Suppressor macrophage treated with lipopolysaccharide for 1 hour (primary cell): ENCODE measurements at regions not wholly inside any gene's neighbourhood (a gene's known extent, or its start where the extent isn't known, plus 50 kb on each side); places are given as distances from the start of the nearest gene placed in this dataset.

ENCODE experiments used
- DNase-seq, 3 donors: peaks; one replicate each; pipeline ENCODE4 v3.0.0-alpha.2; 2020 to 2022

DNA sequence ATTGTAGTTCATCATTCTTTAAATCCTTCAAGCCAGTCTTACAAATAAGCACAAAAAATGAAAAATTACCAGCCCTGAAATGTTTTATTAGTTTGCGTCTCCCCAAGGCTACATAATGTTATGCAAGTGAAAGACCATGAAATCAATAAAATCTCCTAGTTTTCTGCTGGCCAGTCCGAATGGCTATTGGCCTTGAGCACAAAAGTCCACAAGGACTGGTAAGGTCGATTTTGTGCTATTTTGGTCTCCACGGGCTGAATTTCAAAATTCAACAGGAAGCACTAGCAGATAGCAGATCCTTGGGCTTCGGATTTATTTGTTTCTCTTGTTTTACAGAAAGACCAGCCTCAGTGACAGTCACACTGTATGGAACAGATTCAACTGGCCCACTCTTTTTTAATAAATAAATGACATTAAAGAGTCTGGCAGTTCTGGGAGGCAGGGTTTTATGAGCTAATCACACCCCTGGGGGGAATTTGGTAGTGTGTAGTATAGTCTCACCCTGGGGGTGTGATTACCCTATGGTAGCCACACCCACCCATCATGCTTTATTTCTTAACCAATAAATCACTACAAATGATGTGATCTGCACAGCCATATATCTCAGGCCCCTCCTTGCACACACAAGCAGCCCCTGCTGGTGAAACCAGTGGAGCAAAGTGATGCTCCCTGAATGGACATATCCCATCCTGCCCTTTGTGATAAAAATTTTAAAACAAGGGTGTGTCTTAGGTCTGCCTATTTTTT is 51.1 kb upstream of the TMEM33 start:
- DNase-seq, result peak in 1 of 3 donors; percentile 20

DNA sequence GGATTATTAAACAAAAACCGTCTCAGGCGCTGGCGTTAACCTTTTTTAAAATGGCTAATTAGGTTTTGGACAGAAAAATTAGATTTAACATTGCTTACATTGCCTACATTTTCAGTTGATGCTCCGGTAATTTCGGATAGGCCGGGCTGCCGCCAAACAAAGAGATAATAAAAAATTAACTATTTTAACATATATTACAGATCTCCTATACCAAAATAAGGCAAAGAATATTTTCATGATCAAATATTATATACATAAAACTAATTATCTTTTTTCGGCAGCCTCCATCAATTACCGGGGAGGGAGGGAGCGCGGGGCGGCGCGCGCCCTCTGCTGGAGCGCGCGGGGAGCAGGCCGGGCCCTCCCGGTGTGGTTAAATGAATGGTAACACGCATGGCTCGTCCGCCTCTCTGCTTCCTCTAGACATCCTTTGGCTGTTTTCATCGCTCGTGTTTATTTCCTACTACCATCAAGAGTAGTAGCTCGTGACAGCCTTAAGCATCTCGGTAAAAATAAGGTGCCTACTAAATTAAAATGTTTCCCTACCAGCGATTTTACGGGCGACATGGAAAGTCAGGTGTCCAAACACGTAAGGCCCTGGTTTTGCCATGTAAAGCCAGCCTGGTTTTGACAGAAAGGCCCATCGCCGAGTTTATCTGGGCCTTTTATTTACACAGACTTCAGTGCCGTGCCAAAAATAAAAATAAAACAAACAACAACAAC is 52.4 kb upstream of the TMEM33 start:
- peak; percentile 52 to 75 (median 66) for DNase-seq

DNA sequence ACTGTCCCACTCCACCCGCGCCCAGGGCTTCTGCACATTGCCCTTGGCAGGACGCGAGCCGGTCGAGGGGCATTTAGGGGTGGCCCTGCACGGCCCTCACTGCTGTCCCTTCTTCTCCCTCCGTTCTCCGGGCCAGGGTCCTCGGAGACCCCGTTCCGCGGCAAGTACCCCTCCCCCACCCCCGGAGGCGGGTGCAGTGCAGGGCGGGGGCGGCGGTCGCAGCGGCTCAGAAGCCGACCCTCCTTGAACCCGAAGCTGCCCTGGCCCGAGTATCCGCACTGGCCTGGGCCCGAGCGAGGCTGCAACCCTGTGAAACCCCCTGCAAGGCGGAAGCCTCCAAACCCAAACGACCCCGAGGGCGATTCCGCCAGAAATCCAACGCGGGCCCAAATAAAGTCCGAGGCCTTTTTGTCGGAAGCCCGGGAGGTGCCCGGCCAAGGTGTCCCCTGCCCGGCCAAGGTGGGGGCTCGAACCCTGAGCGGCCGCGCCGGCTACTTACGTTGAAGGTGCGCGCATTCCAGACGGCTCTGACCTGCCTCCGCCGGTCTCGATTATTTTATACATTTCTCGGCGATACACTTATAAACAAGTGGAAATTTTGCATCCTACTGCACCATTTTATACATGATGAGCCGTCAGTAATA is 53.1 kb upstream of the TMEM33 start:
- peak in 1 of 3 donors; percentile 18 for DNase-seq

DNA sequence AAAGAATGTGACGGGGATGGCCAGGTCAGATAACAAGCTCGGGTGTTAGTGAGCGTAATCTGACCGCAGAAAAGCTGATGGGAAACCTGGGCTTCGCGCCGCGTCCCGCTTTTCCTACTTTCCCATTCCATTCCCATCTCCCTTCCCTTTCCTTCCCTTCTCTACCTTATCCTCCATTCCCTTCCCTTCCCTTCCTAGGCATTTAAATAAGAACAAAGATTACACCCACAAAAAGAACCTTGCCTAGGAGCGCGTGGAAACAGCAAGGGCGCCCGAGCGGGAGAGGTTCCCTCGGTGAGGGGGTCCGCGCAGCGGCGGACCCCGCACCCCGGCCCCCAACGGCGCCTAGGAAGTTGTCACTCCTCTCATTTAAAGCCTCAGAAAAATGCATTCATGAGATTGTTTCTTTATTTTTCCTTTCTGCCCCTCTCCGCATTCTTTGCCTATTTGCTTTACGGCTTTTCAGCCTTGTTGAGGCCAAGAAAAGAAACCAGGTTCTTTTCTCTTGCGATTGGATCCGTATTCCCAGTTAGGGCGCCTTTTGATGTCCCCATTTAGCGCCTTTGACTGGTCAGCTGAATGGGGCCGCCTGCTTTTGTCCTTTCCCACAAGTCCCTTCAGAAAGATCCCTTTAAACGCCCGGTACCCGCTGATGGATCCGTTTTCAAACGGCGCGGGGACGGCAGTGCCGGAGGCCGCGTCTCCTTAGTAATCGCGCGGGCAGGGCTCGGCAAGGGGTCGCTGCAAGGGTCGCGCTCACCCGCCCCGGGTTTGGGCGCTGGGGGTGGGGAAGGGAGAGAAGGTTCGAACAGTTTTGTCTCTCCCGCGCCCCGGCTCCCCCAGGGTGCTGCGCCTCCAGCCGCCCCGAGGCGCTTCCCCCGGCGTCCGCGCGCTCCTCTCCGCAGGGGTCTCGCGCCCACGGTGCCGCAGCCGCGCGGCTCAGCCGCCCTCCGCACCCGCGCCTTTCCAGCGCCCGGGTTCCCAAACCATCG is 54.1 kb upstream of the TMEM33 start:
- DNase-seq, result peak in 2 of 3 donors; percentile 17 to 20

DNA sequence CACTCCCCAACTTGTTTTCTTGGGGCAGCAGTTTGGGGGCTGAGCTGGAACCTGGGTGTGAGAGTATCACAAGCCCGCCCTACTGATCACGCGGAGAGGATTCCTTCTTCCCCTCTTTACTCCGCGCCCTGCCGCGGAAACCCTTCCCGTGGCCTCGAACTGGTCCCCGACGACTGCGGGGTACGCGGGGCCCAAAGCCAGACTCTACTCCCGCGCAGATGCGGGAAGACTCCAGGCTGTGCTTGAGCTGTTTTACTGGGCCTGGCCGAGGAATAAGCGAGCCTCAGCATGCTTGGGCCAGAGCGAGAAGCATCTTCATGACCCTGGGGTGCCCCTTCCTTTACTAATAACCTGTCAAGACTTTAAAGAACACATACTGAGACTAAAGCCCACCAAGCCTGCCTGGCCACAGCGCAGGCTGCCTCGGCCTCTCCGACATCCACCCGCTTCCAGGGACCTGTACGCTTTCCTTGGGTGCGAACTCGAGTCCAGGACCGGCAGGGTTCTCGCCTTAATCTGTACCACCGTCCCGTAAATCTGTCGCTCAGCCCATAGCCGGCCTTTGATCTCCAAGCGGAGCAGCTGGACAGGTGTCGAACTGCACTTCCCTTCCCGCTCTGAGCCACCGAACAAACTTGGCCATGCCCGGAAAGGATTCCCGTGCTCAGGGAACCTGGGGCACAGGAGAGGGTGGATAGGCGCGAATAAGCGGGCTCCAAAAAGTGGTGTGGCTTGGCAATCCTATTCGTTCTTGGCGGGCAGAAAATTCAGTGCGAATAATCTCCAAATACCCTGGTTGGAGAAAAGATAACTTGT is 55.0 kb upstream of the TMEM33 start:
- peak in 1 of 3 donors; percentile 11 for DNase-seq

DNA sequence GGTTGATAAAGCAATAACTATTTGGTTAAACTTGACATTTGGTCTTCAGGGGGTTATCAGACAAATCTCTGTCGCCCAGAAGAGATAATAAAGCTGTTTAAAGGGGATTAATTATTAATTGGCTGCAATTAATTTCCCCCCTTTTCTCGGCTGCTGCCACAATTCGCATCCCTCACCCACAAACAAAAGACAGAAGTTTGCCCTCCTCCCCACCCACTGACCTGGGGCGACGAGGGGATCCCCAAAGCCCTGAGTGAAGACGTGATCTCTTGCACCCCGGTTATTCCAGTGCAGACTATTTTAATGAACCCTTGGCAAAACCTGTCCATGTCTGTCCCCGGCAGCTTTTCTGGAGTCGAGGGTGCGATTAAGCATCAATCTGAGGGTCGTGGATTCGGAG is 55.7 kb upstream of the TMEM33 start:
- DNase-seq, result no peak

DNA sequence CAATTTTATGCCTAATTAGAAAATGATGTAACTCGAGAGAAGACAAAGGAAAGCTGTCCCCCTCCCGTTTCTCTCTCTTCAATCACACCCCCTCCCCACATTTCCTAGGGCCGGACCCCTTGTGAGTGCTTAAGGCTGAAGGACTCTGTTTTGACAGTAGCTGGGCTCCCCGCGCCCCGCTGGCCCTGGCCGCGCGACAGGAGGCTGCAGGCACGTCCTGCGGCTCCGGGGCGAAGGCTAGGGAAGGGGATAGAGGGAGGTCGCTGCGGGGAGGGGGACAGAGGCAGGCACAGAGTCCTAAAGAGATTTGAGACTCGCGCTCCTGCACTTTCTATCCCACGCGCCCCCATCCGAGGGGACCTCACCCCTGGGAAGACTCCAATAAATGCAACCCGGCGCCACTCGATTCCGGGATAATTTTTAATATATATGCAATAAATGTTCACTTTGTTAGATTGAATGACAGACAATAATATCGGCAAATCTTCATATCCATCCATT is 56.2 kb upstream of the TMEM33 start:
- DNase-seq, result no peak

DNA sequence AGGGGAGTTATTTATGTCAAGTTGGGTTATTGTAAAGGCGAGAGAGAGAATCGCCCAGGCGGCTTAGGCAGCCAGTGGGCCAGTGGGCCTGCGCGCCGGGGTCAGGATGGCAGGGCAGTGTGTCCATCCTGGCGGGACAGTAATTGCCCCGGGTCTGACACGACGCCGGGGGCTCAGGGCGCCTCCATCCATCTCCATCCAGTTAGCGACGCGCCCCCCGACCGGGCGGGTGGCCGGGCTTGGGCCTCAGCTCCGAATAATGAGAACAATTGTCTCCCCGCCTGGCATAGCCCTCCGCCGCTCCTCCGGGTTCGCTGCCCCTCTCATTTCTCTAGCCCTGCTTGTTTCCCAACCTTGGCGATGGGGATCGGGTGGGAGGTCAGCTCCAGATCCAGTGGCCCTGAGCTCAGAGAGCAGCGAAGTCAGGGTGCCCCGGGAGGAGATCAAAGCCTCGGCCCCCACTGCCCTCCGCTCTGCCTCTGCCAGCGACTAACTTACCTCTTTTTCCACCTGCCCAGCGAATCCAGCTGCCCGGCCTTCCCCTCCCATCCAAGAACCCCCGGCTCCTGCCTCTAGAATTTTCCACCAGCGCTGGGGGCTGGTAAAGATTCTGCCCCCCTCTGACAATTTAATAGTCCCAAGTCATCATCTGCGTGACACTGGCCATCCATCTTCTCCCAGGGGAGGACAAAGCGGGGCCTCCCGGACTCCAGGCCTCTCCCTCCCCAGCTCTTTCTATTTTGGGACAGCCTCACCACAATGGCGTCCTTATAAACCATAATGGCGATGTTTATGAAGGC is 56.9 kb upstream of the TMEM33 start:
- DNase-seq, result peak in 1 of 3 donors; percentile 14

DNA sequence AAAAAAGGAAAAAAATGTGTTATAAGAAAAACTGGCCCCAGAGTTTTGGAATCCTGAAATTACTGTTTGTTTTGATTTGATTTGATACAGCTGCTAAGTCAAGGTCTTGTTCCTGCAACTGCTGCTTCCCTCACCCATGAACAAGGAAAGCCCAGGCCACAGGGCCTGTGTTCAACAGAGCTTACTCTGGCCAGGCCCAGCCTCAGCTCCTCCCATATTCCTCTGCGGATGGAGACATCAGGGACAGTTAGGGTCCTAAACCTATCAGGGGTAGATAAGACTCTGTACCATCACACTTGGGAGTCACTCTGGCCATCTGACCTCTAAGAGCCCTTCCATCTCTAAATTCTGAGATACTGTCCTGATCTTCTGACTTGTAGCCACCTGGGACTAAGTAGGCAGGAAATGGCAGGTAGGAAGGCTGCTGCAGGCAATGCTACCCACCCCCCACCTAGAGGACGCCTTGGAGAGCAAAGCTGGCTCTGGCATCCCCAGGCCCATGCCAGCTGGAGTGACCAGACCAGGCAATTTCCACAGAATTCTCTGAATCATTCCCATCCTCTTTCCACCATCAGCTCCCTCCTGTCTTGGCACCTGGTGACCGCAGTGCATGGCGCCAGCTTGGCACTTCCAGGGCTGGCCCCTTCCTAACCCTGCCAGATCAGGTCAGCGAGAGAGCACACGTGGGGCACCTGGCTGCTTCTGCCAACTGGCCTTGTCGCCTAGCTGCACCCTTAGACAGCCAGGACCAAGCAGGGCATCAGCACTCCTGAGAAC is 58.0 kb upstream of the TMEM33 start:
- DNase-seq, result no peak

DNA sequence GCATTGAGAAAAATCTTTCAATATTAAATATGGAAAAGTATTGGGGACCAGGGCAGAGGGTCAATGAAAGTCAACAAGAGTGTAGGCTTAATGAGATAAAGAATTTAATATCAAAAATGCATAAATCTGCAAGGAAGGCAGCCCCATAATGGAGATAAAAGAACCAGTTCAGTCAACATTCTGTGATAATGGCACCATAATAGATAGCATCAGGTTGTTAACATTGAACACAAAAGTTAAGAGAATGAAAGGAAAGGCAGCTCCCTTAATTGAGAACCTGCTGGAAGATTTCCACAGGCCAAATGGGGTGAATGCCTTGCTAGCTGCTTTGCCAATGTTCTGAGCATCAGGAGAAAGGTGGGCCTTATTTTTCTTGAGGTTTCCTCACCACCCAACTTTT is 60.4 kb upstream of the TMEM33 start:
- DNase-seq, result no peak

DNA sequence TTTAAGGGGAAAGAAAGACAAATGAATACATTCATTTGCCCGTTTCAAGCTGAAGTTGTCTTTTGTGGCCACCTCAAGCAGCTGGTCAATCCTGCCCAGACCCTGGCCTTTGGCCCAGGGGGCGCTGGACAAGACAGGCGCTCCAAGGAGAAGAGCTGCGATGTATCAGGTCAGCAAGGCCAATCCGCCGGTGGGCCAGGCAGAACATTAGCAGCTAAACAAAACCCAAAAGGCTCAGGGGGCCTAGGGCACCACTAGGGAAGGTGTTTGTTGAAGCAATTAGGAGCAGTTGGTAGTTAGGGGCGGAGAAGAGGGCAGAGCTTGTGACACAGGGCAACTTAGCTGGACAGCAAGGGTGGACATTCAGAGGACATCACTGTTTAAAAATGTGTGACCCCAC is 60.8 kb upstream of the TMEM33 start:
- no peak for DNase-seq

DNA sequence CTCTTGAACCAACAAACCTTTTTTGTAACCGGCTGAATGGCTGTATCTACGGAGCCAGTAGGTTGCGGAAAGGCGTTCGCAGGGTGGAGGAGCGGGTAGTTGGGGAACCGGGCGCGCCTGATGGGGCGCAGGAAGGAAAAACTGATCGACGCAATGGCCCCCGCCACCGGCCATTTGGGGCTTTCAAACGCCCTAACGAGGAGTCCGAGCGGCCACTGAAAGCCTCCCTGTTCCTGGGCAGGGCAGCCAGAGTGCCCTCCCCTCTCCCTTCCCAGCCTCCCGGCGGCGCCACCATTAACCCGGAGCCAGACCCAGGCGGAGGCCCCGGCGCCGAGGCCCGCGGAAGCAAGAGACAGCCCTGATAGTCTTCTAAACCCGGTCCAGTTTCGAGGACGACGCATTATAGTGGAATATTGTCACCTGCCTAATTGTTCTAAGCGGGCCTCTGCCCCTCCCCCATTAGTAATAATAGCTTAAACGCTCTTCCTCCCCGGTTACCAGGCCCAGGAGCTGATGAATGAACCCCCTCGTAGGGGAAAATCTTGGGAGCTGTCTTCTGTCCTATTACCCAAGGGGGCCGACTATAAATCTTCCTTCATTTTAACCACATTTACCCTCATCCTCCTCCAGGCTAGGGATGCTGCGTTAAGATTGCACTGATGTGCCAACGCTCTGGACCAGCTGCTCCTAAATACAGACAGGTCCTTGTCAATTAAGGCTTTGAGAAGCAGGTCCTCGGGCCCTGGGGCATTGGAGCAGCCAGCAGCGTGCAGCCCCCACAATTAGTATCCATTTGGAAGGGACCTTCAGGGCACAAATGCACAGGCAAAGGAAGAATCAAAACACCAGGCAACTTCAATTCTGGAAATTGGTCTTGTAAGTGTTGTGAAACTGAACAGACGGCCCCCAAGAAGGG is 61.6 kb upstream of the TMEM33 start:
- no peak for DNase-seq

DNA sequence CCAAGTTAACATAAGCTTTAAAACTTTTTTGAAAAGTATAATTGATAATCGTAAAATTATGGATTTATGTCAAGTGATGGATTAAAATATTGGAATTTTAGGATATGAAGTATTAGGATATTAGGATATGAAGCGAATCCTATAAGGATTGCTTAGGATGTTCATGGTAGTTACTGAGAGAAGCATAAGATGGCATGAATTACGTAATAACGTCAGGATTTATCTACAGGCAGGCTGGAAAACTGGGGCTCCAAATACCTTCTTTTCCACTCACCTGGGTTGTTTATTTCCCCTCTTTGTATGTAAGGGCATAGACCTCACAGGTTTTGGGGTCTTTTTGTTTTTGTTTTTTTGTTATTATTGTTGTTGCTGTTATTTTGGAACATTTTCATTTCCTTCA is 65.2 kb upstream of the TMEM33 start:
- no peak for DNase-seq

DNA sequence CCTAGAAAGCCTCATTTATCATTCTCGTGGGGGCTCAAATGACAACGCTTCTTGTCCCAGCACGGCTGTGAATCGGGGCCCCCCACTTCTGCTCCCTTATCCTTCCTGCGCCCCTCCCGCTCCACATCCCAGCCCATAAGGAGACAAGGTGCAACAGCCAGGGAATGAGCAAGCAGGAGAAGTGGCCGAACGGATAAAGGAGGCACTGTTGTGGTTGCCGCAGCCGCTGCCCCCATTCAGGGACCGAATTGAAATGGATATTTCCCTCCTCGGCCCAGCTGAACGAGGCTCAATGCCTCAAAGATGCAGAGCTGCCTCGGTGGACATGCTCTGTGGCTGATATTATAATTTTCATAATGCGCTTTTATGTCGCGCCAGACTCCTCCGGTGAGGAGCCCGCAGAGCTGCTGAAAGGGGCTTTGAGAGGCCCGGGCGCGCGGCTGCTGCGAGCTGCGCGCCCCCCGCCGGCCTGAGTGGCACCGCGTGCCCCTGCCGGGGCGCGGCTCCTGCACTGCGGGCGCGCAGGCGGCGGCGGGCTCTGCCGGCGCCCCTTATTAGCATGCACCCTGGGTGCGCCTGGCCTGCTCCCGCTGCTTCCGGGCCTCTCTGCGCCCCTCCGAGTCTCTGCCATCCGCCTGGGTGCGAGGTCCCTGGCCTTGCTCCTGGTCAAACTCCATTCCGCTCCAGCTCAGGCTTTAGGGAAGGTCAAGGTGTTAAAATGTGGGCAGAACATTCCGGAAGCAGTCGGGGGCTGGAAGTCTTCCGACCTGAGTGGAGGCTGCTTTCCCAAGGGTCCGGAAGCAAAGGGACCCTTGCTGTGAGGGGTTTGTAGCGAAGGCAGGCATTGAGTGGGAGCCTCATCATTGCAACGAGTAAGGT is 68.2 kb upstream of the TMEM33 start:
- no peak for DNase-seq

DNA sequence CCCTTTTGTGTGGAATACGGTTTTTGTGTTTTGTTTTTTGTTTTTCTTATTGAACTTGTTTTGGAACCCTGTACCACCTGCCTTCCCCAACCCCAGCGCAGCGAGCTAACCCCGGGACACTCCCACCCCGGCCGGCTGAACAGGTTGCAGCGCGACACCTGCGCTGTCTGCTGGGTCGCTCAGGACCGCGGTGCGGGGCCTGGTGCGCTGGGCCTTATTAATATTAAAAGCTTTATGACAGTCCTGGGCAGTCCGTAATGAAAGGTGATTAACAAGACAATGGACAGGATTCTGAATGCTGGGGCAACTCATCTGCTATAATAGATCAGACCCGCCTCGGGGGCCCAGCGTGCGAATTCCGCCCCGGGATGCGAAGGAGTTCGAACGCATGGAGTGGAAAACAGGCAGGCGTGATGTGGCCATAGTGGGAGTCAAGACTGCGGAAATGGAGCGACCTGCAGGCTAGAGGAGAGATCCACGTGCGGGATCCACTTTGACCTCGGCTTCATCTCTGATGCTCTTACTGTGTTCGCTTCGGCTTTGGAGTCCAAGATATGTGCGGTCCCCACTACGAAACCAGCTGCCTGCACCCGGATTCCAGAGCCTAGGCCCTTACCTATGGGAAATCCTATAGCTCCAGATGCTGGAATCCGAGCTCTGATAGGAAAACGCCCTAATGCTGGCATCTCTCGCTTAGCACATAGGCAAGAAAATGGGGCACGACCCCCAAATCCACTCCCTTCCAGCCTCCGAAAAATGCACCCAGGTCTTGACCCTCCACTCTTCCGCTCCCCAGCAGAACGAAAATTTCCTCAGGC is 69.0 kb upstream of the TMEM33 start:
- DNase-seq, result no peak

DNA sequence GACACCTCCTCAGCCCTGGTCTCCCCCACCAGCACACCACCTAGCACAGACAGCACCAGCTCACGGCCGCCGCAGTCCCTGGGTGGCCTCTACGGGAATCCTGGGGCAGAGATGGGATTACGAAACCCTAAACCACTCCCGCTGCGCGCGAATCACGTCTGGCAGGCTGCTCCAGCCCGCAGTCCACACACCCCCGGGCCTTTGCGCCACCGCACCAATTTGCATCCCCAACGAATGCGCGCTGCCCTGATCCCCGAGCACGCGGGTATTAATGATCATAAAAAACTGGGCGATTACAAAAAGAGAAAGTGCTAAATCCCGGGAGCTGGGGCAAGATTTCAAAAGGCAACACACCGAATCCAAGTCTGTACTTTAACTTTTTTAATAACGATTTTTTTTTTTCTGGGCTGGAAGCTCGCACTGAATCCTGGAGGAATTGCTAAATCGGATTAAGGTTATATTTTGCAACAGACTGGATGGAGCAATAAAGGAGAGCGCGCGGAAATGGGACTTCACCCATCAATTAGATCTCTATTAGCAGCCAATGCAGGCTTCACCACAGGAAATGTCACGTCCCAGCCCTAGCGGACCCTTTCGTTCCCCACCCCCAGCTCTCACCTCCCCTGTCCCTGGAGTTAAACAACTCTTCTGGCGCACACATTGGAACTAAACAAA is 69.8 kb upstream of the TMEM33 start:
- peak in 2 of 3 donors; percentile 9 to 31 for DNase-seq
